Calu3 (cell line): ENCODE measurements at regions not wholly inside any gene's neighbourhood (a gene's known extent, or its start where the extent isn't known, plus 50 kb on each side); places are given as distances from the start of the nearest gene placed in this dataset.

Experiments
- BruUV-seq: library from RNA; stranded (reverse); fragments of 400-500 nt; replicated peaks from 2 replicates; lab custom pipeline; 2021; lab: Mats Ljungman, UMichigan
- CTCF ChIA-PET: fragments of 300-600 bp; sonication (Branson Sonifier 250); formaldehyde crosslinking; loops from one replicate; lab custom pipeline; 2022; ENCODE audit warnings: antibody characterized with exemption; lab: Charles Lee
- DNase-seq: peaks from one replicate; pipeline ENCODE4 v3.0.0; 2022
- H3K27ac Mint-ChIP-seq: one replicate; pipeline ENCODE4 v1.8.0; 2022; ENCODE audit warnings: mixed read lengths; ENCODE audit not compliant: unreplicated experiment
- H3K27me3 Mint-ChIP-seq: one replicate; pipeline ENCODE4 v1.8.0; 2022; ENCODE audit warnings: mixed read lengths; ENCODE audit not compliant: unreplicated experiment
- H3K36me3 Mint-ChIP-seq: one replicate; pipeline ENCODE4 v1.8.0; 2022; ENCODE audit warnings: mild to moderate bottlenecking, moderate library complexity, mixed read lengths; ENCODE audit not compliant: insufficient read depth, unreplicated experiment
- H3K4me1 Mint-ChIP-seq: one replicate; pipeline ENCODE4 v1.8.0; 2022; ENCODE audit warnings: mild to moderate bottlenecking, low read depth, mixed read lengths; ENCODE audit not compliant: unreplicated experiment
- H3K4me3 Mint-ChIP-seq: one replicate; pipeline ENCODE4 v1.8.0; 2022; ENCODE audit warnings: mild to moderate bottlenecking, low read depth, moderate library complexity, mixed read lengths; ENCODE audit not compliant: unreplicated experiment
- H3K9me3 Mint-ChIP-seq: one replicate; pipeline ENCODE4 v1.8.0; 2022; ENCODE audit warnings: low read depth, mixed read lengths; ENCODE audit not compliant: unreplicated experiment
- CTCF ChIP-seq: fragments of 200-600 bp; IDR thresholded peaks from one replicate; pipeline ENCODE4 v1.8.0; 2022; ENCODE audit warnings: antibody characterized with exemption; ENCODE audit not compliant: unreplicated experiment
- intact Hi-C: fragments of 100-400 bp; cut with micrococcal nuclease; formaldehyde crosslinking; loops from one replicate; pipeline ENCODE4 v1.10.0; 2022; ENCODE audit not compliant: unreplicated experiment

- no peaks in the 10 kb centered on the region for H3K4me1 Mint-ChIP-seq
- CTCF ChIA-PET: interaction anchor here (0.6 kb wide), 1 partner anchor 308 kb away, joined by 3 read pairs; no protein-coding TSS in a partner anchor
- H3K36me3 Mint-ChIP-seq: no peaks in the 10 kb centered on the region
- BruUV-seq: no TSS peak
- H3K4me3 Mint-ChIP-seq: no peak overlapping the region
- peaks cover 27% of the 10 kb centered on the region for H3K27me3 Mint-ChIP-seq
- H3K27ac Mint-ChIP-seq: no peak overlapping the region
- TF ChIP-seq CTCF: no peak
- intact Hi-C loops: no loop called here
- peaks cover 6% of the 10 kb centered on the region for H3K9me3 Mint-ChIP-seq
- DNase-seq: no peak
Observed at GRCh38 chr2:7338961-7339360, 421.7 kb downstream of the RNF144A start.

- H3K4me1 Mint-ChIP-seq: no peaks in the 10 kb centered on the region
- no peak for TF ChIP-seq CTCF
Observed at GRCh38 chr2:7346336-7346735, 429.1 kb downstream of the RNF144A start.

GRCh38 chr2:7348761-7349160 is 431.5 kb downstream of the RNF144A start:
- BruUV-seq: no TSS peak
- H3K27me3 Mint-ChIP-seq: peaks cover 26% of the 10 kb centered on the region
- no peak for TF ChIP-seq CTCF
- H3K36me3 Mint-ChIP-seq: no peaks in the 10 kb centered on the region
- no peak for DNase-seq
- peaks cover 3% of the 10 kb centered on the region for H3K9me3 Mint-ChIP-seq
- CTCF ChIA-PET: no interaction called here
- intact Hi-C loops: no loop called here
- H3K4me3 Mint-ChIP-seq: no peak overlapping the region
- no peak overlapping the region for H3K27ac Mint-ChIP-seq
- H3K4me1 Mint-ChIP-seq: no peaks in the 10 kb centered on the region

More at GRCh38 chr2:7346336-7346735, 429.1 kb downstream of the RNF144A start:
- Mint-ChIP-seq H3K4me3 (no peak overlapping the region), H3K27ac (no peak overlapping the region), H3K27me3 (peaks cover 28% of the 10 kb centered on the region), H3K9me3 (no peaks in the 10 kb centered on the region), H3K36me3 (no peaks in the 10 kb centered on the region)
- CTCF ChIA-PET: interaction anchor here (0.7 kb wide), 1 partner anchor 637 kb away, joined by 3 read pairs; no protein-coding TSS in a partner anchor
- intact Hi-C loops: no loop called here
- no TSS peak for BruUV-seq
- no peak for DNase-seq

- peaks cover 3% of the 10 kb centered on the region for H3K9me3 Mint-ChIP-seq
- no peaks in the 10 kb centered on the region for H3K4me1 Mint-ChIP-seq
- peaks cover 21% of the 10 kb centered on the region for H3K27me3 Mint-ChIP-seq
- intact Hi-C loops: loop anchor here (10.0 kb wide), 1 partner anchor 237 kb away; no protein-coding TSS in a partner anchor
- no peaks in the 10 kb centered on the region for H3K36me3 Mint-ChIP-seq
- no peak for DNase-seq
- BruUV-seq: no TSS peak
- no peak for TF ChIP-seq CTCF
- H3K4me3 Mint-ChIP-seq: no peak overlapping the region
- H3K27ac Mint-ChIP-seq: no peak overlapping the region
- CTCF ChIA-PET: interaction anchor here (0.6 kb wide), 1 partner anchor 43 kb away, joined by 3 read pairs; no protein-coding TSS in a partner anchor
Observed at GRCh38 chr2:7352191-7352590, 435.0 kb downstream of the RNF144A start.
